ENCODE measurements at regions not wholly inside any gene's neighbourhood (a gene's known extent, or its start where the extent isn't known, plus 50 kb on each side); places are given as distances from the start of the nearest gene placed in this dataset.

GRCh38 chrX:16394290-16394689 is 227.0 kb downstream of the MAGEB17 start:
- DNase-seq (ENCODE audit: low spot score): no peak
- no peak overlapping the region for H3K27ac ChIP-seq
- TF ChIP-seq CTCF (IDR thresholded peaks at IDR 0.05): no peak
- H3K4me3 ChIP-seq: no peak overlapping the region

GRCh38 chrX:16403808-16404207 is 236.5 kb downstream of the MAGEB17 start:
- Histone ChIP-seq H3K4me3 (no peak overlapping the region), H3K27ac (no peak overlapping the region)
- DNase-seq (ENCODE audit: low spot score): no peak
- TF ChIP-seq CTCF (IDR thresholded peaks at IDR 0.05): no peak

GRCh38 chrX:16416588-16416987 is 233.4 kb upstream of the S100G start:
- Histone ChIP-seq H3K4me3 (no peak overlapping the region), H3K27ac (no peak overlapping the region)
- no peak for DNase-seq (ENCODE audit: low spot score)
- no peak for TF ChIP-seq CTCF (IDR thresholded peaks at IDR 0.05)

- DNase-seq (ENCODE audit: low spot score): no peak
- H3K27ac ChIP-seq: no peak overlapping the region
- H3K4me3 ChIP-seq: no peak overlapping the region
- TF ChIP-seq CTCF (IDR thresholded peaks at IDR 0.05): no peak
These were observed 231.3 kb upstream of the S100G start for GRCh38 chrX:16418650-16419049.

- no peak overlapping the region for H3K4me3 ChIP-seq
- TF ChIP-seq CTCF (IDR thresholded peaks at IDR 0.05): no peak
- DNase-seq (ENCODE audit: low spot score): no peak
- H3K27ac ChIP-seq: no peak overlapping the region
These were observed 222.3 kb upstream of the S100G start for GRCh38 chrX:16427668-16428067.

GRCh38 chrX:16429406-16429805 is 220.6 kb upstream of the S100G start:
- Histone ChIP-seq H3K4me3 (no peak overlapping the region), H3K27ac (no peak overlapping the region)
- DNase-seq (ENCODE audit: low spot score): no peak
- no peak for TF ChIP-seq CTCF (IDR thresholded peaks at IDR 0.05)

GRCh38 chrX:16431266-16431665 is 218.7 kb upstream of the S100G start:
- Histone ChIP-seq H3K4me3 (no peak overlapping the region), H3K27ac (no peak overlapping the region)
- no peak for DNase-seq (ENCODE audit: low spot score)
- no peak for TF ChIP-seq CTCF (IDR thresholded peaks at IDR 0.05)
